SIG-M5 treated with dmso at 0.1 percent for 504 hours (cell line): ENCODE measurements at regions not wholly inside any gene's neighbourhood (a gene's known extent, or its start where the extent isn't known, plus 50 kb on each side); places are given as distances from the start of the nearest gene placed in this dataset.
"Not testable (repeated sequence)": the region's sequence is repeated elsewhere in the genome, so short reads cannot be mapped to it uniquely, and the experiment has no call there.

ENCODE experiments used
- DNase-seq: peaks from one replicate; lab custom pipeline; 2025; ENCODE audit not compliant: unreplicated experiment; lab: John Stamatoyannopoulos, UW

DNA sequence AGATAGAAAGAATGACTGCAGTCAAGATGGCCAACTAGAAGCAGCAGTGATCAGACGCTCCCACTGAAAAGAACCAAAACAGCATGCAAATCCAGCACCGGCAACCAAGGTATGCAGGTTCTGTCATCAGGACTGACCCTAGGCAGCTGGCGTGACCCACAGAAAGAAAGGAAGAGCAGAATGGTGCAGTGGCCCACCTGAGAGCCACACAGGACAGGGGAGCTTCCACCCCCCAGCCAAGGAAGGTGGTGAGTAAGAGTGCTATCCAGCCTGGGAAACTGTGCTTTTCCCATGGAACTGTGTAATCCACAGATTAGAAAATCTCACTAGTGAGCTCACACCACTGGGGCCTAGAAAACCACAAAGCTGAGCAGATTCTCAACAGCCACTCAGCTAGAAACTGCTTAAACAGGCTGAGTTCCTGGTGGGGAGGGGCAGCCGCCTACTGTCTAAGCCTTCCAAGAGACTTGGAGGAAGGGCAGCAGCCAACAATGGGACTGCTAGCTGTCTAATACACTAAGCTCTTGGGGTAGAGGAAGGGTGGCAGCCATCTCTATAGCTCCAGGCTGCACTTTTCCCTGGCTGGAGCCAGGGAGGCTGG is 127.9 kb downstream of the EVA1A start:
- no peak for DNase-seq

- no peak for DNase-seq
Observed at GRCh38 chr2:75431763-75432162, 129.0 kb downstream of the EVA1A start.

GRCh38 chr2:75431276-75431675 is 129.5 kb downstream of the EVA1A start:
- no peak for DNase-seq

GRCh38 chr2:75430449-75430848 is 130.3 kb downstream of the EVA1A start:
- DNase-seq, result not testable (repeated sequence)

DNA sequence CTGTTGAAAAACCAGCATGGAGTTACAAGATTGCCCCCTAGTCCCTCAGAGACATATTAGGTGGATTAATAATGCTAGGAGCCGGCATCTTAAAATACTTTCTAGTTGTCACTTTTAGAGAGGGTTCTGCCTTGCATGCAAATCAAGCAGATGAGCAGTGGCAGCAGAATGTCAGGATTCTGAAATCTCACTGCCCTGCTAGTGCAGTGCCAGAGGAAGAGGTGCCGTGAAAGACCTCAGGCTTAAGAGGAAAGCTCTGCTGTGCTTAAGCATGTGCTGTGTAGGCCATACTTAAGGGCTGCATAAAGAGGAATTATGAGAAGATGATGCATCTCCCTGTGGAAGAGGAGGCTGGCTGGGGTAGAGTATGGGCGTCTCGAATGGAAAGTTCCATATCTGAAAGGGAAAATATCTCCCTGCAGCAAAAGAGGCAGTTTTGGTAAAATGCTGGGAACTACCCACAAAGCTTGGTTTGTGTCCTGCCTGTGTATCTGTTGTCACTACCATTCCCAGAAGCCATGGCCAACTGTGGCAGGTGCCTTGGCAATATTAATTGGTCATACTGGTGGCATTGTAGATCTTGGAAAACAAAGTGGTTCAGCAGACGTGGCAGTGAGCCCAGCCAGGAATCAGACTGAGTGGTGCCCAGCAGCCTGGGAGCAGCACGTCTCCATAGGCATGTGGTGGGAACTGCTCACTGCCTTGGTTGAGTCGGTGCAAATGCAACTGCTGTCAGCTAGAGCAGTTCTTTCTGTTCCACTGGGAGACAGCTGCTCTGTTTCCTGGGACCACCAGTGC is 131.9 kb downstream of the EVA1A start:
- no peak for DNase-seq

- no peak for DNase-seq
Observed at GRCh38 chr2:75428060-75428459, 132.7 kb downstream of the EVA1A start.

DNA sequence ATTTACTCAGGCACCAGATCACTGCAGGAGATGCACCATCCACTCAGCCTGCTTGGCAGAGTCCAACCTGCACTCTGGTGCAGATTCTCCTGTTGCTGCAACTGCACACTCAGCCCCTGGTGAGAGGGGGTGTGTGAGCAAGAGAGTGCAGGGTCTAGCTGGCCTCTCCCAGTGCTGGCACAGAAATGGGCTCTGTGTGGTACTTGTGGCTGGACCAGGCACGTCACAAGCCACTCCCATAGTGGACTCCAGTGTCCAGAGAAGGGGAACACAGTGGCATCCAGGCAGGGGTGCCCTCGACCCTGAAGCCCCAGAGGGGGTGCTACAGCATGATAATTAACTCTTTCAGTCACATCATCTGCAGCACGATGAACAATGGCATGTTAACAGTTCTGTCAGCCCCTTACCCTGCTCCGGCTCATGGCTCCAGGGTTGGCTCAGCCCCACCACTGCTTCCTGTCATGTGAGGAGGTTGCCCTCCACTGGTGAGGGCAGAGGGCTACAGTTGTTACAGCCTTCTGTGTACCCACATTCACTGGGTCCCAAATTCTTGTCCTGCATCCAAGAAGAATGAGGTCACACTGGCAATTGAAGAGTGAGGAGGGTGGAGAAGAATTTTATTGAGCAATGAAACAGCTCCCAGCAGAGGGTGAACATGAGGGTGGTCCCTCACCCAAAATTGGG is 135.7 kb downstream of the EVA1A start:
- DNase-seq, result no peak

DNA sequence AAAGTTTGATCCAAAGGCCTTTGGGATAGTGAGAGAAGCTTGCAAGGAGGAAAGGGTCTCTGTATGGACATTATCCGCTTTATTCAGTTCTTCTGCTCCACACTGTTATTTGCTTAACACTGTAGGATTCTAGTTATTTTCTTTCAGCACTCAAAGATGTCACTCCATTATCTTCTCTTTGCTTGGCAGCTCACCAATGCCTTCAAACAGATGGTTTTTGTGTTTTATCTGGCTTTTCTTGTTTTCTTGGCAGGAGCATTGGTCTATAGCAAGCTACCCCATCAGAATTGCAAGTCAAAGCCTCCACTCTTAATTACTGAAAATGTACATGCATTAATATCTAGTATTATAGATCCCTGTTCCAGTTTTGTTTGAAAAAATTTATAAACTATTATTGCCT is 138.8 kb downstream of the EVA1A start:
- DNase-seq, result no peak

DNA sequence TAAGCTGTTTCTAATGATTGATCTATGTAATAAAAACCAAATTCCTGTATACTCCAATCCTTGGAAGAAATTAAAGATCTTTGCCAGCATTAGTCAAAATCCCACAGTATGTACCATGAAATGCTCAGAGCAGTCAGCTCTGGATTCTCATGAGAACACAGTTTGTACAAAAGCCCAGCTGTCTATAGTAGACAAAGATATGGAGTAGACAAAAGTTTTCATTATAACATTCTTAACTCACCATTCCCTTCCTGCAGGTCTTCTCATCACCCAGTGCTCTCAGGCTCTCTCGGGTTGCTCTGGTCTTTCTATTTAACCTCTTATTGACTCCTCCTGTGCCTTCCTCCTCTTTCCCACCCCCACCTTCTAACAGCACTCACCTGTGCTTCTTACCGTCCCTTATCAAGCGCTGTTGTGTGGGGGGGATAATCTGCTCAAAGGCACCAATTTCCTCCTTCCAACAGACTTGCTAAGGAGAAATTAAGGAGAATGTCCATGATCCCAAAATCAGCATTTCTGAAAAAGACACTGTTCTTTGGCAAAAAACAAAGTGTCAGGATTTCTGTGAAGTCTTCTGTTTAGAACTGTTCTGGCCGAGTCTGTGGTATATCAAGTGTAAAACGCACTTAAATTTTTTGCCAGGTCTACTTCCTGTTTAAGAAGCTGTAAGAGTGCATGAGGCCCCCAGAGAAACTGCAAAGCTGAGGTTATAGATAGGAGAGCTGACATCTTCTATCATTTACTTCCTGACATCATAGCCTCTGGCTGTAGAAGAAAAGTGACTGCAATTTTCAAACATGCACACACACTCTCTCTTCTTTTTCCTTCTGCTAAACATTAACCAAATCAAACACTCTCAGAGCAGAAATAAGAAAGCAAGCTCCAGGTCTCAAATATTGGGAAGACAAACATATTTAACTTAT is 144.1 kb downstream of the EVA1A start:
- no peak for DNase-seq

GRCh38 chr2:75415731-75416130 is 145.0 kb downstream of the EVA1A start:
- no peak for DNase-seq

- no peak for DNase-seq
Observed at GRCh38 chr2:75415111-75415626, 145.6 kb downstream of the EVA1A start.

- DNase-seq, result no peak
Observed at GRCh38 chr2:75411574-75411973, 149.2 kb downstream of the EVA1A start.

DNA sequence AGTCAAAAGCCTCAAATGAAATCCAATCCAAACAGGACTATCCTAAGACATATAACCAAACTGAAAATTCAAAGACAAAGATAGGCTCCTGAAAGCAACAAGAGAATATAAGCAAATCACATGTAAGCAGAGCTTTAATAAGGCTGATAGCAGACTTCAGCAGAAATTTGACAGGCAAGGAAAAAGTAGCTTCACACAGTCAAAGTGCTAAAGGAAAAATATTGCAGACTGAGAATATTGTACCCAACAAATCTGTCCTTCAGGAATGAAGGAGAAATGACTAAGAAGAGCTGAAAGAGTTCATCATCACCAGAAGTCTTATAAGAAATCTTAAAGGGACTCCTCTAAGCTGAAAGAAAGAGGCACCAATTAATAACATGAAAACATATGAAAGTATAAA is 150.0 kb downstream of the EVA1A start:
- no peak for DNase-seq

- DNase-seq, result no peak
Observed at GRCh38 chr2:75408771-75409170, 152.0 kb downstream of the EVA1A start.

- DNase-seq, result no peak
Observed at GRCh38 chr2:75407038-75407530, 153.7 kb downstream of the EVA1A start.

DNA sequence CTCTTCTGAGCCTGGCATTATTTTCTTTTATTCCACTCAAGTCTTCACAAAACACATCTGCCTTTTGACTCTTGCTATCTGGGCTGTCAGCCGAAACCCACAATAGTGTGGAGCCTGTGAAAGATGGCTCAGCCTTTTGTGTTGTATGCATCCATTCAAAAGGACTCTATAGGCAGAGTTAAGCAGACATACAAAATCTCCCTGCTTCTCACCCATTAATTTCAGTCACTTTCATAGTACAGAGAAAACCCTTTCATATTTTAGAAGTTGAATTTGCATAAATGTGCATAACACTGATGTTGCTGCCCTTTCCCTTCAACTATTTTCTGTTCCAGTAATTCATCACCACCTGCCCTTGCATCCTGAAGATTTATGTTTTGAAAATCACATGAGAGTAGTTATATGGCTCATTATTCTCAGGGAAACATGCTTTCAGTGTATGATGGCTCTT is 154.6 kb downstream of the EVA1A start:
- no peak for DNase-seq

- DNase-seq, result no peak
Observed at GRCh38 chr2:75405000-75405399, 155.7 kb downstream of the EVA1A start.

GRCh38 chr2:75403991-75404428 is 156.7 kb downstream of the EVA1A start:
- DNase-seq, result peak; percentile 59

DNA sequence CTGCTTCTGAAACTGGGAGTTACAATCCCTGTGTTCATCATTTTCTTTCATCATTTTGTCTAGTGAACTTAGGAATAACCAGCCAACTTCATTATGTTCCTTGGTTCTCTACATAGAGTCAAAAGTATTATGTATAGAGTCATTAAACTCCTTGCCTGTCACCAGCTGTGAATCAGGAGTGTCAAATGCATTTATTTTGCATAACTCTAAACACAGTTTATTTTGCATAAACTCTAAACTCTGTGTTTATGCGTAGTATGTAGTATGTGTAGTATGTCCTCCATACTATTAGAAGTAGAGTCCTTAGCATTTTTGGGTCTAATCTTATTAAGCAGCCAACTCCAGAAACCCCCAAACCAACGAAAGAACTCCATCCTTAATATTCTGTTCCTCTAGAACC is 164.4 kb downstream of the EVA1A start:
- DNase-seq, result no peak

DNA sequence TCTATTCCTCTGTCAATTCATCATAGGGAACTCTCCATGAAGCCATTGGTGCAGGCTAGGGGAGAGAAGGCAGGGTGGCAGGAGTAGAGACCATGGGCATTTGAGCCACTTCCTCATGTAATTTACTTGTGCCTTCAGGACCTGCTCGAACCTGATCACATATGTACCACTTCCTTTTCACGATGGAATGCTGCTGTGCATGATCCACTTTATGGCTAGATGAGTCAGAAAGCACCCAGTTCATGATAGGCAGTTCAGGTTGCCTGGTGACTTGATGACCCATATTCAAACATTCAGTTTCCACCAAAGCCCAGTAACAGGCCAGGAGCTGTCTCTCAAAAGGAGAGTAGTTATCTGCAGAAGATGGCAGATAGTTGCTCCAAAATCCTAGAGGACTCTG is 166.0 kb downstream of the EVA1A start:
- DNase-seq, result not testable (repeated sequence)

- DNase-seq, result no peak
Observed at GRCh38 chr2:75390169-75390568, 170.6 kb downstream of the EVA1A start.
